ENCODE measurements at regions not wholly inside any gene's neighbourhood (a gene's known extent, or its start where the extent isn't known, plus 50 kb on each side); places are given as distances from the start of the nearest gene placed in this dataset.

- TF ChIP-seq, protein P1, sequence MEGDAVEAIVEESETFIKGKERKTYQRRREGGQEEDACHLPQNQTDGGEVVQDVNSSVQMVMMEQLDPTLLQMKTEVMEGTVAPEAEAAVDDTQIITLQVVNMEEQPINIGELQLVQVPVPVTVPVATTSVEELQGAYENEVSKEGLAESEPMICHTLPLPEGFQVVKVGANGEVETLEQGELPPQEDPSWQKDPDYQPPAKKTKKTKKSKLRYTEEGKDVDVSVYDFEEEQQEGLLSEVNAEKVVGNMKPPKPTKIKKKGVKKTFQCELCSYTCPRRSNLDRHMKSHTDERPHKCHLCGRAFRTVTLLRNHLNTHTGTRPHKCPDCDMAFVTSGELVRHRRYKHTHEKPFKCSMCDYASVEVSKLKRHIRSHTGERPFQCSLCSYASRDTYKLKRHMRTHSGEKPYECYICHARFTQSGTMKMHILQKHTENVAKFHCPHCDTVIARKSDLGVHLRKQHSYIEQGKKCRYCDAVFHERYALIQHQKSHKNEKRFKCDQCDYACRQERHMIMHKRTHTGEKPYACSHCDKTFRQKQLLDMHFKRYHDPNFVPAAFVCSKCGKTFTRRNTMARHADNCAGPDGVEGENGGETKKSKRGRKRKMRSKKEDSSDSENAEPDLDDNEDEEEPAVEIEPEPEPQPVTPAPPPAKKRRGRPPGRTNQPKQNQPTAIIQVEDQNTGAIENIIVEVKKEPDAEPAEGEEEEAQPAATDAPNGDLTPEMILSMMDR (IDR thresholded peaks at IDR 0.05), result no peak
- TF ChIP-seq POLR2A (IDR thresholded peaks at IDR 0.05), result no peak
Measured at GRCh38 chr3:72383883-72384282, 464.4 kb downstream of the SHQ1 start.

Measured in testis (tissue), 2 donors.